Activated CD8-positive, alpha-beta T cell treated with anti-CD3 and anti-CD28 coated beads, Interleukin-2, amount 10 ng/mL, durations not matched to agents 7 days and 5 days (primary cell): ENCODE measurements at regions not wholly inside any gene's neighbourhood (a gene's known extent, or its start where the extent isn't known, plus 50 kb on each side); places are given as distances from the start of the nearest gene placed in this dataset.

ENCODE experiments used
- ATAC-seq: fragments of 150-1000 bp; cut with Tn5 transposase; one replicate; pipeline ENCODE4 v1.10.0; 2021; ENCODE audit warnings: moderate library complexity
- CTCF ChIA-PET: fragments of 350-600 bp; sonication (Branson Sonifier 250); formaldehyde crosslinking; loops from one replicate; lab custom pipeline; 2021; ENCODE audit warnings: antibody characterized with exemption; lab: Charles Lee
- POLR2A ChIA-PET: fragments of 350-600 bp; sonication (Branson Sonifier 250); formaldehyde crosslinking; loops from one replicate; lab custom pipeline; 2021; ENCODE audit warnings: antibody characterized with exemption; lab: Charles Lee
- DNase-seq: peaks from one replicate; pipeline ENCODE4 v3.0.0-alpha.2; 2020
- H3K27ac Mint-ChIP-seq: one replicate; pipeline ENCODE4 v1.8.0; 2021; ENCODE audit warnings: mild to moderate bottlenecking, mixed read lengths
- H3K27me3 Mint-ChIP-seq: one replicate; pipeline ENCODE4 v1.8.0; 2021; ENCODE audit warnings: low read depth, mixed read lengths
- H3K36me3 Mint-ChIP-seq: one replicate; pipeline ENCODE4 v1.8.0; 2021; ENCODE audit warnings: low read depth, mixed read lengths
- H3K4me1 Mint-ChIP-seq: one replicate; pipeline ENCODE4 v1.8.0; 2021; ENCODE audit warnings: low read depth, mixed read lengths
- H3K4me3 Mint-ChIP-seq: one replicate; pipeline ENCODE4 v1.8.0; 2021; ENCODE audit warnings: mild to moderate bottlenecking, mixed read lengths
- H3K9me3 Mint-ChIP-seq: one replicate; pipeline ENCODE4 v1.8.0; 2022; ENCODE audit warnings: mixed read lengths; ENCODE audit not compliant: insufficient read depth

DNA sequence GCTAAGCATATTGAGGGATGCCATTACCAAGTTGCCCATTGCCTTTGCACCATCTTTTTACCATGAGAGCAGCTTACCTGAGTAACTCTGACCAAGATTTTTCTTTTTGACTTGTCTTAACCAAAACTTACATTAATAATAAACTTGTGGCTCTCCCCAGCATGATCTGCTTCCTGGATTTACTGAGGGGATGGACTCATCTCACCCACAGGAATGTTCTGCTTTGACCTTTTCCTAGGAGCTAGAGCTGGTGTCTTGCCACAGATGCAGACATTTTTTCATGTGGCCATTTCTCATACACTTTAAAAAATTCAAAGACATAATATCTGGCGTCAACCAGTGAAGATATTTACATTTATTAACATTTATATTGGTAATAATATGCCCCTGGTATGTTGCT lies 79.2 kb upstream of the EFHC2 start:
- Mint-ChIP-seq H3K36me3 (no peaks in the 10 kb centered on the region), H3K27me3 (no peaks in the 10 kb centered on the region)

GRCh38 chrX:44415639-44416386 lies 72.3 kb upstream of the EFHC2 start:
- no peaks in the 10 kb centered on the region for H3K27me3 Mint-ChIP-seq
- DNase-seq (no peak), ATAC-seq (no peak)
- ChIA-PET CTCF (no interaction called here), POLR2A (no interaction called here)
- no peak overlapping the region for H3K4me3 Mint-ChIP-seq
- H3K36me3 Mint-ChIP-seq, result no peaks in the 10 kb centered on the region
- H3K9me3 Mint-ChIP-seq, result no peaks in the 10 kb centered on the region
- no peaks in the 10 kb centered on the region for H3K4me1 Mint-ChIP-seq
- no peak overlapping the region for H3K27ac Mint-ChIP-seq

More for the DNA sequence above, 79.2 kb upstream of the EFHC2 start:
- ATAC-seq, result no peak
- Mint-ChIP-seq H3K4me3 (no peak overlapping the region), H3K27ac (no peak overlapping the region), H3K4me1 (no peaks in the 10 kb centered on the region), H3K9me3 (no peaks in the 10 kb centered on the region)
- CTCF ChIA-PET, result no interaction called here
- POLR2A ChIA-PET, result no interaction called here
- no peak for DNase-seq

DNA sequence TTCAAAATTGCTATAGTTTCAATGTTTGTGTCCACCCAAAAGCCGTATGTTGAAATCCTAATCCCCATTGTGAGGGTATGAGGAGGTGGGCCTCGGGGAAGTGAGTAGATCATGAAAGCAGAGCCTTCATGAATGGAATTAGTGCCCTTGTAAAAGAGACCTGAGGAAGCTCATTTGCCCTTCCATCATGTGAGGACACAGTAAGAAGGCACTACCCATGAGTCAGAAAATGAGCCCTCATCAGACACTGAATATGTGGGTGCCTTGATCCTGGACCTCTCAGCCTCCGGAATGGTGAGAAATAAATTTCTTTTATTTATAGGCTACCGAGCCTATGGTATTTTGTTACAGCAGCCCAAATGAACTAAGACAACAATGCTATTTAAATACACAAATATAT lies 57.7 kb upstream of the EFHC2 start:
- ATAC-seq (no peak), DNase-seq (no peak)
- H3K4me3 Mint-ChIP-seq, result no peak overlapping the region
- H3K27me3 Mint-ChIP-seq, result no peaks in the 10 kb centered on the region
- ChIA-PET POLR2A (no interaction called here), CTCF (no interaction called here)
- H3K4me1 Mint-ChIP-seq, result no peaks in the 10 kb centered on the region
- no peak overlapping the region for H3K27ac Mint-ChIP-seq
- no peaks in the 10 kb centered on the region for H3K9me3 Mint-ChIP-seq
- no peaks in the 10 kb centered on the region for H3K36me3 Mint-ChIP-seq

- ChIA-PET POLR2A (no interaction called here), CTCF (no interaction called here)
- Mint-ChIP-seq H3K4me3 (no peak overlapping the region), H3K36me3 (no peaks in the 10 kb centered on the region), H3K4me1 (no peaks in the 10 kb centered on the region), H3K27me3 (no peaks in the 10 kb centered on the region), H3K9me3 (no peaks in the 10 kb centered on the region), H3K27ac (no peak overlapping the region)
- DNase-seq, result no peak
- no peak for ATAC-seq
Measured at GRCh38 chrX:44400588-44400987, 57.1 kb upstream of the EFHC2 start.

DNA sequence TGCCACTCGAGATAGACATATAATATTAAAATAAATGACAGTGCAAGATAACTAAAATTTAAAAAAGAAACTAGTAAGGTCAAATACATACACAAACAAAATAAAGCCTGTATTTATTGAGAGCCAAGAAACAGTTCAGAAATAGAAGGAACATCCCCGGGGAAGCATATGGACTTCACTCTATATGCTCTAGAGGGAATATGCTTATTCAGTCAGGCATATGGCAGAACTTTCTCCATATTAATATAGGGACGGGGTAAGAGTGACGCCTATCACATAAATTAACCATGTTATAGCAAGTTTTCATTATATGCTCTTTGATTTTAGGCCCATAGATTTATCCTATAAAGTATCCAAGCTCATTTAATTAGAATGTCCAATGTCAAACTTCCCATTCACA lies 56.7 kb upstream of the EFHC2 start:
- Mint-ChIP-seq H3K27ac (no peak overlapping the region), H3K27me3 (no peaks in the 10 kb centered on the region), H3K36me3 (no peaks in the 10 kb centered on the region), H3K4me3 (no peak overlapping the region), H3K9me3 (no peaks in the 10 kb centered on the region), H3K4me1 (no peaks in the 10 kb centered on the region)
- DNase-seq, result no peak
- ChIA-PET POLR2A (no interaction called here), CTCF (no interaction called here)
- no peak for ATAC-seq
